HCT116 (cell line): ENCODE measurements at regions not wholly inside any gene's neighbourhood (a gene's known extent, or its start where the extent isn't known, plus 50 kb on each side); places are given as distances from the start of the nearest gene placed in this dataset.

ENCODE experiments used
- ATAC-seq: fragments of 200-7000 bp; cut with Tn5 transposase; 2 replicates; pipeline ENCODE4 v1.9.1; 2020; ENCODE audit warnings: mild to moderate bottlenecking, moderate library complexity
- BruUV-seq: library from RNA; stranded (reverse); fragments of 400-500 nt; replicated peaks from 2 replicates; lab custom pipeline; 2021; lab: Mats Ljungman, UMichigan
- CTCF ChIA-PET: fragments of 300-600 bp; sonication (Branson Sonifier 250); formaldehyde crosslinking; loops from one replicate; lab custom pipeline; 2021; ENCODE audit warnings: antibody characterized with exemption; lab: Charles Lee
- POLR2A ChIA-PET: fragments of 300-600, 350-600 bp; sonication (Branson Sonifier 250); formaldehyde crosslinking; loops from one replicate; lab custom pipeline; 2021; ENCODE audit warnings: antibody characterized with exemption; lab: Charles Lee
- RAD21 ChIA-PET, 2 experiments: fragments of 300-600 bp; sonication (Branson Sonifier 250); formaldehyde crosslinking; loops; one replicate each; lab custom pipeline; 2023; ENCODE audit warnings: low total read pairs in 2 of 2; ENCODE audit not compliant: uncharacterized antibody in 2 of 2, unreplicated experiment in 2 of 2, low non-redundant PET in 1 of 2; lab: Charles Lee
- DNase-seq: peaks from one replicate; pipeline ENCODE4 v3.0.0-alpha.2; 2010; ENCODE audit warnings: low read depth, low spot score
- H2AFZ ChIP-seq: fragments of 200-600 bp; shearing (Covaris generic), sonication (generic); 2 replicates; pipeline ENCODE4 v1.6.1; 2017; ENCODE audit warnings: low read depth, mixed run types, mixed read lengths, antibody characterized with exemption, low read length; ENCODE audit not compliant: poor library complexity, severe bottlenecking
- H3K27ac ChIP-seq: 2 replicates; pipeline ENCODE4 v1.5.1; 2012; ENCODE audit warnings: low read depth, low read length
- H3K27me3 ChIP-seq: fragments of 200-600 bp; sonication (generic); 2 replicates; pipeline ENCODE4 v1.6.1; 2016; ENCODE audit warnings: mixed run types, low read length, mixed read lengths; ENCODE audit not compliant: insufficient read depth
- H3K36me3 ChIP-seq, 2 experiments: fragments of 200-500 bp in 1 of 2; fragments of 200-600 bp in 1 of 2; sonication (Bioruptor generic) in 1 of 2; sonication (generic) in 1 of 2; 2 replicates each; pipeline versions ENCODE4 v1.5.1 to v1.6.1; 2014 to 2016; ENCODE audit warnings: low read length in 2 of 2, inconsistent platforms in 1 of 2, mixed read lengths in 1 of 2, mixed run types in 1 of 2; ENCODE audit not compliant: insufficient read depth in 2 of 2, control insufficient read depth in 1 of 2
- H3K4me1 ChIP-seq, 2 experiments: fragments of 200-600 bp in 1 of 2; sonication (generic) in 1 of 2; 2 replicates each; pipeline versions ENCODE4 v1.5.1 to v1.6.1; 2012 to 2017; ENCODE audit warnings: low read length in 2 of 2, inconsistent platforms in 1 of 2, mild to moderate bottlenecking in 1 of 2, mixed read lengths in 1 of 2, mixed run types in 1 of 2, moderate library complexity in 1 of 2; ENCODE audit not compliant: insufficient read depth in 2 of 2, control insufficient read depth in 1 of 2
- H3K4me2 ChIP-seq: fragments of 200-600 bp; sonication (generic); 2 replicates; pipeline ENCODE4 v1.6.1; 2017; ENCODE audit warnings: mixed run types, low read length, mixed read lengths
- H3K4me3 ChIP-seq, 2 experiments: fragments of 200-600 bp in 1 of 2; sonication (generic) in 1 of 2; replicated peaks in 1 of 2; 2 replicates each; pipeline ENCODE4 v1.5.1; 2011 to 2016; ENCODE audit warnings: low read length in 2 of 2, control low read depth in 1 of 2, low read depth in 1 of 2, mild to moderate bottlenecking in 1 of 2, mixed read lengths in 1 of 2, mixed run types in 1 of 2
- H3K79me2 ChIP-seq: fragments of 200-600 bp; sonication (generic); 2 replicates; pipeline ENCODE4 v1.6.1; 2017; ENCODE audit warnings: mild to moderate bottlenecking, mixed run types, low read length, moderate library complexity, mixed read lengths; ENCODE audit not compliant: insufficient read depth
- H3K9ac ChIP-seq: fragments of 200-600 bp; sonication (generic); 2 replicates; pipeline ENCODE4 v1.6.1; 2016; ENCODE audit warnings: low read length, mixed read lengths
- H3K9me2 ChIP-seq: fragments of 200-600 bp; sonication (generic), shearing (Covaris generic); 2 replicates; pipeline ENCODE4 v1.6.1; 2017; ENCODE audit warnings: mixed run types, mild to moderate bottlenecking, moderate library complexity; ENCODE audit not compliant: insufficient read depth
- H3K9me3 ChIP-seq, 2 experiments: fragments of 200-500 bp in 1 of 2; fragments of 200-600 bp in 1 of 2; sonication (Bioruptor generic) in 1 of 2; sonication (generic) in 1 of 2; 2 replicates each; pipeline ENCODE4 v1.6.1; 2014 to 2017; ENCODE audit warnings: low read length in 2 of 2, mixed read lengths in 2 of 2, inconsistent platforms in 1 of 2, low read depth in 1 of 2, mild to moderate bottlenecking in 1 of 2, mixed run types in 1 of 2, moderate library complexity in 1 of 2; ENCODE audit not compliant: control insufficient read depth in 1 of 2, insufficient read depth in 1 of 2
- H4K20me1 ChIP-seq: fragments of 200-600 bp; sonication (generic), shearing (Covaris generic); 2 replicates; pipeline ENCODE4 v1.6.1; 2017; ENCODE audit warnings: mixed run types, mild to moderate bottlenecking, moderate library complexity; ENCODE audit not compliant: insufficient read depth
- CBX3 ChIP-seq: IDR thresholded peaks from 2 replicates; pipeline ENCODE4 v1.6.1; 2012; ENCODE audit warnings: low read depth
- CEBPB ChIP-seq: IDR thresholded peaks from 2 replicates; pipeline ENCODE4 v1.6.1; 2012; ENCODE audit warnings: low read depth
- EGR1 ChIP-seq: IDR thresholded peaks from 2 replicates; pipeline ENCODE4 v1.6.1; 2012; ENCODE audit warnings: low read depth
- EZH2 ChIP-seq: fragments of 200-600 bp; sonication (generic); IDR thresholded peaks from 2 replicates; pipeline ENCODE4 v1.6.1; 2017; ENCODE audit warnings: antibody characterized with exemption, mixed run types
- EZH2phosphoT487 ChIP-seq: fragments of 200-600 bp; IDR thresholded peaks from 2 replicates; pipeline ENCODE4 v1.6.1; 2018; ENCODE audit warnings: antibody characterized with exemption, borderline replicate concordance
- JUND ChIP-seq: IDR thresholded peaks from 2 replicates; pipeline ENCODE4 v1.6.1; 2012
- MAX ChIP-seq: IDR thresholded peaks from 2 replicates; pipeline ENCODE4 v1.6.1; 2012
- POLR2AphosphoS5 ChIP-seq: IDR thresholded peaks from 2 replicates; pipeline ENCODE4 v1.6.1; 2011; ENCODE audit warnings: mild to moderate bottlenecking, low read depth, low read length, moderate library complexity
- RAD21 ChIP-seq: IDR thresholded peaks from 2 replicates; pipeline ENCODE4 v1.6.1; 2012; ENCODE audit warnings: low read depth, mild to moderate bottlenecking
- REST ChIP-seq: IDR thresholded peaks from 2 replicates; pipeline ENCODE4 v1.6.1; 2012; ENCODE audit warnings: low read depth
- SP1 ChIP-seq: IDR thresholded peaks from 2 replicates; pipeline ENCODE4 v1.6.1; 2012; ENCODE audit warnings: low read depth
- TCF7L2 ChIP-seq: IDR thresholded peaks from 2 replicates; pipeline ENCODE4 v1.7.0; 2011; ENCODE audit warnings: borderline replicate concordance, inconsistent platforms; ENCODE audit not compliant: insufficient read depth, insufficient read length; ENCODE audit errors: extremely low read depth
- YY1 ChIP-seq: IDR thresholded peaks from 2 replicates; pipeline ENCODE4 v1.6.1; 2011; ENCODE audit warnings: low read length, low read depth, moderate library complexity, mild to moderate bottlenecking; ENCODE audit not compliant: insufficient replicate concordance; ENCODE audit errors: extremely low read depth
- ZNF274 ChIP-seq: fragments of 200-500 bp; sonication (Bioruptor generic); IDR thresholded peaks from 2 replicates; pipeline ENCODE4 v1.6.1; 2014; ENCODE audit warnings: mild to moderate bottlenecking, low read depth, low read length, inconsistent platforms
- intact Hi-C: fragments of 100-400 bp; cut with micrococcal nuclease; formaldehyde crosslinking; loops from 2 replicates; pipeline ENCODE4 v1.10.0; 2022

- Histone ChIP-seq H3K9me2 (no peaks in the 10 kb centered on the region), H3K27me3 (no peaks in the 10 kb centered on the region), H3K9me3 (no peaks in the 10 kb centered on the region), H3K27ac (no peak overlapping the region)
- ATAC-seq, result no peak
- TF ChIP-seq CEBPB (no peak), EZH2 (no peak), POLR2AphosphoS5 (no peak), ZNF274 (no peak), REST (no peak), MAX (no peak), CBX3 (no peak), EZH2phosphoT487 (no peak), TCF7L2 (no peak), RAD21 (no peak), YY1 (no peak), EGR1 (no peak), JUND (no peak), SP1 (no peak)
- TF ChIP-seq, all 23 proteins: peak for 0
- CTCF ChIA-PET, result no interaction called here
- Histone ChIP-seq H3K4me2 (no peak overlapping the region), H3K9ac (no peak overlapping the region), H3K79me2 (no peaks in the 10 kb centered on the region), H3K4me3 (no peak overlapping the region), H3K36me3 (no peaks in the 10 kb centered on the region), H2AFZ (no peak overlapping the region), H3K4me1 (no peaks in the 10 kb centered on the region), H4K20me1 (no peaks in the 10 kb centered on the region)
- RAD21 ChIA-PET, result no interaction called here
- intact Hi-C loops, result no loop called here
- DNase-seq, result no peak
- BruUV-seq, result no TSS peak
- POLR2A ChIA-PET, result no interaction called here
These were observed 704.5 kb upstream of the ADGRL4 start for GRCh38 chr1:79711001-79711431.
